ENCODE measurements at regions not wholly inside any gene's neighbourhood (a gene's known extent, or its start where the extent isn't known, plus 50 kb on each side); places are given as distances from the start of the nearest gene placed in this dataset.

DNA sequence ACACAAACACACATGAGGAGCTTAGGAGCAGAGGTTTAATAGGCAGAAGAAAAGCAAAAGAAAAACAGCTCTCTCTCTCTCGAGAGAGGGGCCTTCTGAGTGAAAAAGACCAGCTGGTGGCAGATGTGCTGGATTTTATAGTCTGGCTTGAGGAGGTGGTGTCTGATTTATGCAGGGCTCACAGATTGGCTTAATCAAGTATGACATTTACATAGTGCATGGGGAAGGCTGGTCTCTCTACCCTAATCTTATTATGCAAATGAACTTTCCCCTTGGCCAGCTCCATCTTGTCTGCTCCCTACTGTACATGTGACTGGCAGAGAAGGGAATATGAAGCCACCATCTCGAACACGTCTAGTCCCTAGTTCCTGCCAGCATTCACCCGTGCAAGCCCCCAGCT lies 219.5 kb upstream of the ZNF804B start:
- TF ChIP-seq, protein P1, sequence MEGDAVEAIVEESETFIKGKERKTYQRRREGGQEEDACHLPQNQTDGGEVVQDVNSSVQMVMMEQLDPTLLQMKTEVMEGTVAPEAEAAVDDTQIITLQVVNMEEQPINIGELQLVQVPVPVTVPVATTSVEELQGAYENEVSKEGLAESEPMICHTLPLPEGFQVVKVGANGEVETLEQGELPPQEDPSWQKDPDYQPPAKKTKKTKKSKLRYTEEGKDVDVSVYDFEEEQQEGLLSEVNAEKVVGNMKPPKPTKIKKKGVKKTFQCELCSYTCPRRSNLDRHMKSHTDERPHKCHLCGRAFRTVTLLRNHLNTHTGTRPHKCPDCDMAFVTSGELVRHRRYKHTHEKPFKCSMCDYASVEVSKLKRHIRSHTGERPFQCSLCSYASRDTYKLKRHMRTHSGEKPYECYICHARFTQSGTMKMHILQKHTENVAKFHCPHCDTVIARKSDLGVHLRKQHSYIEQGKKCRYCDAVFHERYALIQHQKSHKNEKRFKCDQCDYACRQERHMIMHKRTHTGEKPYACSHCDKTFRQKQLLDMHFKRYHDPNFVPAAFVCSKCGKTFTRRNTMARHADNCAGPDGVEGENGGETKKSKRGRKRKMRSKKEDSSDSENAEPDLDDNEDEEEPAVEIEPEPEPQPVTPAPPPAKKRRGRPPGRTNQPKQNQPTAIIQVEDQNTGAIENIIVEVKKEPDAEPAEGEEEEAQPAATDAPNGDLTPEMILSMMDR (IDR thresholded peaks at IDR 0.05; ENCODE audit: control extremely low read depth, extremely low read depth): no peak
- no peak overlapping the region for H3K27ac ChIP-seq (ENCODE audit: low read depth in 1 of 2, low read length in 1 of 2)
- H3K4me3 ChIP-seq: no peak overlapping the region
- ATAC-seq (ENCODE audit: insufficient read depth, low FRiP score): no peak
- no peaks in the 10 kb centered on the region for H3K27me3 ChIP-seq (ENCODE audit: control insufficient read depth in 3 of 3, insufficient read depth in 3 of 3, low read length in 2 of 3)
- H3K9ac ChIP-seq (ENCODE audit: insufficient read depth in 1 of 2, low read length in 2 of 2): no peak overlapping the region
- 58 to 60% methylated on average over 4 of the region's 4 CpGs for WGBS, 2 donors
- no peaks in the 10 kb centered on the region for H3K4me1 ChIP-seq (ENCODE audit: control insufficient read depth in 5 of 5, insufficient read depth in 5 of 5, low read length in 5 of 5)
- H3K36me3 ChIP-seq (ENCODE audit: control insufficient read depth in 4 of 4, insufficient read depth in 4 of 4, low read length in 4 of 4): no peaks in the 10 kb centered on the region
- H3K9me3 ChIP-seq (ENCODE audit: control insufficient read depth in 4 of 4, insufficient read depth in 3 of 4, low read length in 3 of 4): peaks cover 0 to 10% (median 3%) of the 10 kb centered on the region in 4 donors
- peak; percentile 69 to 90 (median 71) for DNase-seq

DNA sequence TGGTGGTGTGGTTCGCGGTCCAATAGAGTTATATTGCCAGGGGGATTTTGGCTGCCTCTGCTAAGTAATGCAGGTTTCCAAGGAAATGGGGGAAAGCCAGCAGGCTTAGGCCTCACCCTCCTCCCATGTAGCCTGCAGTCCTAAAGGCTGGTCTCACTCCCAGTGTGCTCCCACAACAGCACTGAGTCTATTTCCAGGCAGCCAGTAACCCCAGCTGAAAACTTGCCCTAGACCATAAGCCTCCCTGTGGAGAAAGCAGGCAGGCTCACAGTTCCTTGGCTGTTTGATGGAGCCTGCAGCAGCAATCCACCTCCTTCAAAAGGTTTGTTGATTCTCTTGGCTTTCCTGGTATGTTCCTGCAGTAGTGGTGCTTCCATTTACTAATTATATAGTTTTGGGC lies 220.0 kb upstream of the ZNF804B start:
- H3K9ac ChIP-seq (ENCODE audit: insufficient read depth in 1 of 2, low read length in 2 of 2): no peak overlapping the region

DNA sequence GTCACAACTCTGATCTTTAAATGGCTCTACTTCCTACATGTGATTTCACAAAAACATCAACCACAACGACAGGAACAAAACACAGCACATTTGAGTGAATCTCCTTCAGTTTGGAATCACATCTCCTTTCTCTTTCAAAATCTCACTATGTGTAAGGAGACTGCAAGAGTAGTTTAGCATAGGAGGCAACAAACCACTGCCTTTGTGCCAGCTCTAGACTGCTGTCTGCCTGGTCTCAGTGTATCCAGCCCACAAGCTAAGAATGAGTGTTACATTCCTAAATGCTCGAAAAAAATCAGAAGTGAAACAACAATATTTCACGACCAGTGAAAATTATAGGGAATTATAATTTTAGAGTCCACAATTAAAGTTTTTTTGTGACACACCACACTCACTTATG lies 217.0 kb upstream of the STEAP4 start:
- Histone ChIP-seq H3K27me3 (ENCODE audit: control insufficient read depth in 3 of 3, insufficient read depth in 3 of 3, low read length in 2 of 3) (no peaks in the 10 kb centered on the region), H3K4me3 (no peak overlapping the region), H3K4me1 (ENCODE audit: control insufficient read depth in 5 of 5, insufficient read depth in 5 of 5, low read length in 5 of 5) (no peaks in the 10 kb centered on the region), H3K9me3 (ENCODE audit: control insufficient read depth in 4 of 4, insufficient read depth in 3 of 4, low read length in 3 of 4) (no peaks in the 10 kb centered on the region), H3K36me3 (ENCODE audit: control insufficient read depth in 4 of 4, insufficient read depth in 4 of 4, low read length in 4 of 4) (no peaks in the 10 kb centered on the region), H3K27ac (ENCODE audit: low read depth in 1 of 2, low read length in 1 of 2) (no peak overlapping the region), H3K9ac (ENCODE audit: insufficient read depth in 1 of 2, low read length in 2 of 2) (no peak overlapping the region)
- DNase-seq: no peak
- ATAC-seq (ENCODE audit: insufficient read depth, low FRiP score): no peak
- WGBS, 2 donors: 61 to 71% methylated on average over 3 of the region's 3 CpGs
- TF ChIP-seq, protein P1 (IDR thresholded peaks at IDR 0.05; ENCODE audit: control extremely low read depth, extremely low read depth): no peak

More for the DNA sequence above, 220.0 kb upstream of the ZNF804B start:
- no peak for DNase-seq
- H3K4me1 ChIP-seq (ENCODE audit: control insufficient read depth in 5 of 5, insufficient read depth in 5 of 5, low read length in 5 of 5): no peaks in the 10 kb centered on the region
- ATAC-seq (ENCODE audit: insufficient read depth, low FRiP score): no peak
- no peak overlapping the region for H3K27ac ChIP-seq (ENCODE audit: low read depth in 1 of 2, low read length in 1 of 2)
- no peaks in the 10 kb centered on the region for H3K36me3 ChIP-seq (ENCODE audit: control insufficient read depth in 4 of 4, insufficient read depth in 4 of 4, low read length in 4 of 4)
- H3K9me3 ChIP-seq (ENCODE audit: control insufficient read depth in 4 of 4, insufficient read depth in 3 of 4, low read length in 3 of 4): peaks cover 0 to 7% (median 2%) of the 10 kb centered on the region in 4 donors
- H3K27me3 ChIP-seq (ENCODE audit: control insufficient read depth in 3 of 3, insufficient read depth in 3 of 3, low read length in 2 of 3): no peaks in the 10 kb centered on the region
- TF ChIP-seq, protein P1 (IDR thresholded peaks at IDR 0.05; ENCODE audit: control extremely low read depth, extremely low read depth): no peak
- WGBS, 2 donors: 97 to 98% methylated on average over 2 of the region's 2 CpGs
- no peak overlapping the region for H3K4me3 ChIP-seq

DNA sequence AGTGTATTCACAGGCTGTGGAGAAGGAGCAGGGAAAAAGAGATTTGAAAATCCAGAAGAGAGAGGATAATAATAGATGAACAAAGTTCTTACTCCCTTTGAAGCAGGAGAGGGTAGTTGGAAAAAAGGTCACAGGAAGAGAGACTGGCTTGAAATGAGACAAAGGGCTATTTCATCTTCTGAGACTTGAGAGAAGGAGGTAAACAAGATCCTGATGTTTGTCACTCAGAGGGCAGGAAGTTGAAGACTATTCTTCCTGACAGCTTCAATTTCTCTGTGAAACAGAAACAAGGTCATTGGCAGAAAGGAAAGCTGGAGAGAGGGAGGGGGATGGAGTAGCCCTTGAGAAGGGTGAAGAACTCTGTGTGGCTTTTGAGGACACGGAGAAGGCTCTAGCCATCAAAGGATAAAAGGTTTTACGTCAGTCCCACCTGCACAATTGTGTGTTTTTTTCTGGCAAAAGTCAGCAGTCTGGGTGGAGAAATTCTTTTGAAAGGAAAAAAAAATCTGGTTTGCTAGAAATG lies 216.1 kb upstream of the STEAP4 start:
- ATAC-seq (ENCODE audit: insufficient read depth, low FRiP score) (no peak), DNase-seq (peak in 1 of 3 donors; percentile 30)
- Histone ChIP-seq H3K9me3 (ENCODE audit: control insufficient read depth in 4 of 4, insufficient read depth in 3 of 4, low read length in 3 of 4) (no peaks in the 10 kb centered on the region), H3K27me3 (ENCODE audit: control insufficient read depth in 3 of 3, insufficient read depth in 3 of 3, low read length in 2 of 3) (no peaks in the 10 kb centered on the region), H3K9ac (ENCODE audit: insufficient read depth in 1 of 2, low read length in 2 of 2) (no peak overlapping the region), H3K4me3 (no peak overlapping the region), H3K36me3 (ENCODE audit: control insufficient read depth in 4 of 4, insufficient read depth in 4 of 4, low read length in 4 of 4) (no peaks in the 10 kb centered on the region), H3K27ac (ENCODE audit: low read depth in 1 of 2, low read length in 1 of 2) (no peak overlapping the region), H3K4me1 (ENCODE audit: control insufficient read depth in 5 of 5, insufficient read depth in 5 of 5, low read length in 5 of 5) (no peaks in the 10 kb centered on the region)
- 30 to 38% methylated on average over 2 of the region's 2 CpGs for WGBS, 2 donors
- TF ChIP-seq, protein P1 (IDR thresholded peaks at IDR 0.05; ENCODE audit: control extremely low read depth, extremely low read depth): no peak

Data from lung (tissue), 11 donors.